ENCODE measurements at regions not wholly inside any gene's neighbourhood (a gene's known extent, or its start where the extent isn't known, plus 50 kb on each side); places are given as distances from the start of the nearest gene placed in this dataset.
"Not testable (repeated sequence)": the region's sequence is repeated elsewhere in the genome, so short reads cannot be mapped to it uniquely, and the experiment has no call there.

GRCh38 chr5:102611312-102611711 is 112.5 kb upstream of the SLCO6A1 start:
- no peak overlapping the region for H3K4me3 ChIP-seq
- H3K27ac ChIP-seq, result no peak overlapping the region

GRCh38 chr5:102613661-102614060 is 114.9 kb upstream of the SLCO6A1 start:
- no peak overlapping the region for H3K4me3 ChIP-seq
- no peak overlapping the region for H3K27ac ChIP-seq

DNA sequence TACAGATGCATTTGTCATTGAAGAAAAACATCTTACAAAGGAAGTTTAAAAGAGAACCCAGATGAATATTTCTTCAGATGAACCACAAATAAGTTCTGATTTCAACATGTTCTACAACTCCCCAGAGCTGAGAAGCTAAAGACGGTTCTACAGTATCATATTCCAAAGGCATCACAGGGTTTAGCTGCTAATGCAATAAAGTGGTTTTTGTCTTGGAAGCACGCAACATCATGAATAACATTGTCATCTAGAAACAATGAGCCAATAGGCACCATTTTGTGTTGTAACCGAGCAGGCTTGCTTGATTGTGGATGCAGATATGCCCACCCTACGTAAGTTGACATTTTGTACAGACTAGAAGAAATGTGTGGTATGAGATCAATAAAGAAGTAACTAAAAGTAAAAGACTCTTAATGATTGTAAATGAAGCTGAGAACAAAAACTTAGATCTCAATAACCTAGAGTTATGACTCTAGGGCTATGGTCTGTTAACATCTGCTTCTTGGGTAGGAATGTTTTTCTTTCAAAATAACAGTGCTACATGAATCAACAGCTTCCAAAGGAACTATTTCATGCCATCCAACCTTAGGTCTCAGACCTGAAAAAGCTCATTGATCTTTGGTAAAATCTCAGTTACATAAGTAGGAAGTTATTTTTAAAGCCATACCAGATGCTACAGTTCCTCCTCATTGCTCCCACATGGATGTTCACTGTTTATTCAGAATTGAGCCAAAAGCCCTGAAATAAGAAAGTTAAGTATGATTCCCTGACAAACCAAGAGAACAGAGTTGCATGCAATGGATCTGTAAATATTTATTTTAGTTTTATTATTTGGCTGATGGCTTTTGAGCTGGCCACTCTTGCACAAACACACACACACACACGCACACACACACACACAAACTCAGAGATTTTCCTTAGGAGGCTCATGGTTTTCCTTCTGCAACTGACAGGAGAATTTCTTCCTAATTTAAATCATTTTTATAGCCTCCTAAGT is 118.7 kb upstream of the SLCO6A1 start:
- Histone ChIP-seq H3K27ac (peak overlapping the region in 7 of 21 experiments; percentile 19 to 73 (median 38)), H3K4me3 (no peak overlapping the region)

- H3K4me3 ChIP-seq, result no peak overlapping the region
- no peak overlapping the region for H3K27ac ChIP-seq
Observed at GRCh38 chr5:102622262-102622661, 123.5 kb upstream of the SLCO6A1 start.

GRCh38 chr5:102623329-102624065 is 124.7 kb upstream of the SLCO6A1 start:
- H3K27ac ChIP-seq, result no peak overlapping the region
- H3K4me3 ChIP-seq, result no peak overlapping the region

GRCh38 chr5:102624405-102624804 is 125.6 kb upstream of the SLCO6A1 start:
- Histone ChIP-seq H3K4me3 (no peak overlapping the region), H3K27ac (peak overlapping the region in 1 of 21 experiments; percentile 24)

DNA sequence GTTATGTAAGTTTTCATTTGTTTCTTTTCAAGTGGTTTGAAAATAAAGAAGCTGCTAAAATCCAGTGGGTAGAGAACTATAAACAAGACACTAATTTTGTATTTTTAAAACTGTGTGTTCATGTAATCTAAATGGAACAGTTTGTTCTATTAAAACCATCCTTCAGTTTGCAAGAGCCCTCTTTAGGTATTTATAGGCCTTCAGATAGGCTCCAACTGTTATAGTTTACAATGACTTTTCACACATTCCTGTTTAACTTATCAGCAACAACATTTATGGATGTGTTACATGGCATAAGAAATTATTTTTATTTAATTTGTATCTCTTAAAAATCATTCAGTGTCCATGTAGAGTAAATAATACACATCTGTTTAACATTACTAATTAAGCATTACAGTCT is 126.7 kb upstream of the SLCO6A1 start:
- H3K27ac ChIP-seq, result no peak overlapping the region

GRCh38 chr5:102625928-102626327 is 127.1 kb upstream of the SLCO6A1 start:
- Histone ChIP-seq H3K27ac (peak overlapping the region in 1 of 21 experiments; percentile 18), H3K4me3 (no peak overlapping the region)

More for the DNA sequence above, 126.7 kb upstream of the SLCO6A1 start:
- no peak overlapping the region for H3K4me3 ChIP-seq

GRCh38 chr5:102627315-102627714 is 127.8 kb upstream of the PAM start:
- Histone ChIP-seq H3K27ac (peak overlapping the region in 1 of 21 experiments; percentile 15), H3K4me3 (no peak overlapping the region)

GRCh38 chr5:102628441-102629175 is 126.5 kb upstream of the PAM start:
- Histone ChIP-seq H3K27ac (peak overlapping the region in 11 of 21 experiments; percentile 5 to 75 (median 30)), H3K4me3 (no peak overlapping the region)

- no peak overlapping the region for H3K4me3 ChIP-seq
- H3K27ac ChIP-seq, result no peak overlapping the region
Observed at GRCh38 chr5:102629827-102630605, 125.1 kb upstream of the PAM start.

GRCh38 chr5:102635399-102635798 is 119.7 kb upstream of the PAM start:
- not testable (repeated sequence) for H3K4me3 ChIP-seq, H3K27ac ChIP-seq

DNA sequence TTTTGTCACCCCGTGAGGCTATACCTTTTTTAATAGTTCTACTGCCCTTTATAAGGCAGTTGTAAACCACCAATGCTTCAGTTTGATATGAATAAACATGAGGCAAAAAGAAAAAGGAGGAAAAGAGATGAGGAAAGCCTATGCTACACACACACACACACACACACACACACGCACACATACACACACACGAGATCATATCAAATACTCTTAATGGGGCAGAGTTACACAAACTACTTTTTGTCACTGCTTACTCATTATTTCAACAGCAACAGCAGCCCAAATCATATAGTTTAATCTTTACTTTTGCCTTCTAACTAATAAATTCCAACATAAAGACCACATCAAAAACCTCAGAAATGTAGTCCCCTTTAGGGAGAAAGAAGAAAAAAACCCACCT is 116.8 kb upstream of the PAM start:
- Histone ChIP-seq H3K27ac (no peak overlapping the region), H3K4me3 (no peak overlapping the region)

- Histone ChIP-seq H3K27ac (no peak overlapping the region), H3K4me3 (no peak overlapping the region)
Observed at GRCh38 chr5:102638912-102639652, 116.0 kb upstream of the PAM start.

- Histone ChIP-seq H3K27ac (no peak overlapping the region), H3K4me3 (no peak overlapping the region)
Observed at GRCh38 chr5:102649731-102650130, 105.4 kb upstream of the PAM start.

- Histone ChIP-seq H3K27ac (no peak overlapping the region), H3K4me3 (no peak overlapping the region)
Observed at GRCh38 chr5:102651466-102651865, 103.6 kb upstream of the PAM start.

DNA sequence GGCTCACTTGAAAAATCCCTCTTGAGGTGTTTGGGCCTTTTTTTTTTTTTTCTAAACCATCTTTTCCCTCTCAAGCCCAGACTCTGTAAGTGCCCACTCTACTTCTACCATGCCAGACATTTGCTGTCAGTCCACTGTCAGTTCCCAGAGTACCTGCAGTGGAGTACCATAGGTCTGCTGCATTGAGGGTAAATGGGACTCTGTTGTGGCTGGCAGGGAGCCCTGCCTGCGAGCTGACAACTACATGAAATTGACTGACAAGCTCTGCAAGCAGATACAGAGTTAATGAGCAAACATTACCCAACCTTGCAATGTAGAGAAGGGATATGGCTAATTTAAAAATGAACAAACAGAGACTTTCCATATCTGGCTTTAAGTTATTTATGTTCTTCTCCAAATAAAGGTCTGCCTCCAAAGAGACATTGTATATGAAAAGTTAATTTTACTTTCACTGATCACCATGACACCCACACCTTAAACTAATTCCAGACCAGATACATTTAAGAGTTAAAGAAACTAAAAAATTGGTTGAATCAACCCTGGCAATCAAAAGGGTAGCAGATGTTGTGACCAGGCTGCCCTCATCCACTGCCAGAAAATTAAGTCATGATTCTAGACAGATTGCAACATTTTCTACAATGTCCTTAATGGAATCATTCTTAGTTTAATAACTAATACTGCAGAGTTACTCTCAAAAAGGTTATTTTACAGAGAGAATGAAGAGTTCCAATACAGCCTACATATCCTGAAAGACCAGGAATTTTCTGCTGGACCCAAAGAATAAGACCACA is 100.4 kb upstream of the PAM start:
- H3K27ac ChIP-seq, result no peak overlapping the region

DNA sequence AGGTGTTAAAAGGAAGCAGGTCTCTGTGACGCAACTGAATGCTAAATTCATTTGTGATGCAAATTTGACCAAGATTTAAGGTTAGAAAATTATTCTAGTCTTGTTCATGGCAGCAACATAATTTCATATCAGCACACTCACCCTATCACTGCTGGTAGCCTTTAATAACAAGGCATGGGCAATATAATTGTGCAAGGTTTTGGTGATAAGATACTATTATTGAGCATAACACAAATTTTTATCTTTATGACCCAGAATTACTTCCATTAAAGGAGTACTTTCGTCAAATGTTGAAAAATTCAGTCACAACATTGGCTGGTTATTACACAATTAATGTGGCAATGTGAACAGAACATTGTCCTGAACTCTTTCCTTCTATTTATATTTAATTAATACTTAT is 96.0 kb upstream of the PAM start:
- H3K27ac ChIP-seq, result no peak overlapping the region
- H3K4me3 ChIP-seq, result no peak overlapping the region

More for the DNA sequence above, 100.4 kb upstream of the PAM start:
- no peak overlapping the region for H3K4me3 ChIP-seq

Measured in skin epidermis (tissue), 12 donors.